PC-9 (cell line): ENCODE measurements at regions not wholly inside any gene's neighbourhood (a gene's known extent, or its start where the extent isn't known, plus 50 kb on each side); places are given as distances from the start of the nearest gene placed in this dataset.
"Not testable (repeated sequence)": the region's sequence is repeated elsewhere in the genome, so short reads cannot be mapped to it uniquely, and the experiment has no call there.

Source experiments
- CTCF ChIP-seq: fragments of 200-600 bp; sonication (generic); conservative IDR thresholded peaks from 2 replicates; pipeline ENCODE4 v1.6.1; 2017; ENCODE audit warnings: mixed run types, antibody characterized with exemption, mild to moderate bottlenecking, moderate library complexity
- EZH2 ChIP-seq: fragments of 200-600 bp; sonication (generic); IDR thresholded peaks from 2 replicates; pipeline ENCODE4 v1.8.0; 2017; ENCODE audit warnings: antibody characterized with exemption, low read depth

- TF ChIP-seq CTCF, EZH2: not testable (repeated sequence)
These were observed 248.2 kb downstream of the ADGRD1 start for GRCh38 chr12:131201912-131202311.
